ENCODE measurements at regions not wholly inside any gene's neighbourhood (a gene's known extent, or its start where the extent isn't known, plus 50 kb on each side); places are given as distances from the start of the nearest gene placed in this dataset.

GRCh38 chr13:68675209-68675608 is 1432.4 kb upstream of the ATXN8OS start:
- no peaks in the 10 kb centered on the region for H3K9me3 ChIP-seq
- H3K4me3 ChIP-seq: no peak overlapping the region
- DNase-seq (no peak), ATAC-seq (no peak)
- 63 to 77% (median 71%) methylated on average over 2 of the region's 2 CpGs for WGBS, 4 donors
- no peaks in the 10 kb centered on the region for H3K27me3 ChIP-seq
- no peak for TF ChIP-seq CTCF (IDR thresholded peaks at IDR 0.05)
- no peak for TF ChIP-seq POLR2A (IDR thresholded peaks at IDR 0.05)
- no peaks in the 10 kb centered on the region for H3K4me1 ChIP-seq
- H3K27ac ChIP-seq: no peak overlapping the region
- intact Hi-C loops (cut with DNase I): no loop called here
- no peaks in the 10 kb centered on the region for H3K36me3 ChIP-seq

- intact Hi-C loops (cut with DNase I): no loop called here
- no peaks in the 10 kb centered on the region for H3K9me3 ChIP-seq
- H3K27ac ChIP-seq: no peak overlapping the region
- 62 to 74% (median 70%) methylated on average over 3 of the region's 3 CpGs for WGBS, 4 donors
- TF ChIP-seq CTCF (IDR thresholded peaks at IDR 0.05) (no peak), POLR2A (IDR thresholded peaks at IDR 0.05) (no peak)
- ATAC-seq: no peak
- H3K4me1 ChIP-seq: no peaks in the 10 kb centered on the region
- H3K4me3 ChIP-seq: no peak overlapping the region
- no peak for DNase-seq
- no peaks in the 10 kb centered on the region for H3K27me3 ChIP-seq
- no peaks in the 10 kb centered on the region for H3K36me3 ChIP-seq
Observed at GRCh38 chr13:68667863-68668262, 1437.7 kb upstream of the PCDH9 start.

GRCh38 chr13:68666774-68667397 is 1436.8 kb upstream of the PCDH9 start:
- no peak overlapping the region for H3K27ac ChIP-seq
- no peaks in the 10 kb centered on the region for H3K36me3 ChIP-seq
- H3K27me3 ChIP-seq: no peaks in the 10 kb centered on the region
- TF ChIP-seq POLR2A (IDR thresholded peaks at IDR 0.05): no peak
- no peak for TF ChIP-seq CTCF (IDR thresholded peaks at IDR 0.05)
- no peaks in the 10 kb centered on the region for H3K9me3 ChIP-seq
- H3K4me1 ChIP-seq: no peaks in the 10 kb centered on the region
- ATAC-seq (no peak), DNase-seq (no peak)
- WGBS, 4 donors: 73 to 80% (median 77%) methylated on average over 9 of the region's 9 CpGs
- H3K4me3 ChIP-seq: no peak overlapping the region
- intact Hi-C loops (cut with DNase I): no loop called here

GRCh38 chr13:68645814-68646213 is 1415.7 kb upstream of the PCDH9 start:
- TF ChIP-seq POLR2A (IDR thresholded peaks at IDR 0.05) (no peak), CTCF (IDR thresholded peaks at IDR 0.05) (no peak)
- H3K4me3 ChIP-seq: no peak overlapping the region
- no peaks in the 10 kb centered on the region for H3K36me3 ChIP-seq
- peaks cover 0 to 5% (median 0%) of the 10 kb centered on the region in 12 donors for H3K9me3 ChIP-seq
- intact Hi-C loops (cut with DNase I): no loop called here
- no peaks in the 10 kb centered on the region for H3K4me1 ChIP-seq
- H3K27ac ChIP-seq: no peak overlapping the region
- DNase-seq (no peak), ATAC-seq (no peak)
- H3K27me3 ChIP-seq: no peaks in the 10 kb centered on the region

Data from heart left ventricle (tissue), 16 donors.